ENCODE measurements at regions not wholly inside any gene's neighbourhood (a gene's known extent, or its start where the extent isn't known, plus 50 kb on each side); places are given as distances from the start of the nearest gene placed in this dataset.

DNA sequence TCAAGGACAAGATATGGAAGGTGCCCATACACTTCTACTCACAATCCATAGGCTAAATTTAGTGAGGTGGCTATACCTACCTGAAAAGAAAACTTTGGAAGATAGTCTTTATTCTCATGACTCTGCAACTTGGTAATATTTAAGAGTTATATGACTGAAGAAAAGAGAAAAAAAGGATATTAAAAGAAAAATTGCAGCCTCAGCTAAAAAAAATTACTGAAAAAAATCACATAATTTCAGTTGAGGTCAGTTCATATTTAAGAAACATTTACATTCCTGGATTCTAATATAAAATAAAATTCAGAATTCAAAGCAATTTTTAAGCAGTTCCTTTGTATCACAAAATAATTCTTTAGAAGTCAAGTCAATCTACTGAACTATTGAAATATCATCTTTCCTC is 166.5 kb downstream of the GABRG1 start:
- TF ChIP-seq, protein P1, sequence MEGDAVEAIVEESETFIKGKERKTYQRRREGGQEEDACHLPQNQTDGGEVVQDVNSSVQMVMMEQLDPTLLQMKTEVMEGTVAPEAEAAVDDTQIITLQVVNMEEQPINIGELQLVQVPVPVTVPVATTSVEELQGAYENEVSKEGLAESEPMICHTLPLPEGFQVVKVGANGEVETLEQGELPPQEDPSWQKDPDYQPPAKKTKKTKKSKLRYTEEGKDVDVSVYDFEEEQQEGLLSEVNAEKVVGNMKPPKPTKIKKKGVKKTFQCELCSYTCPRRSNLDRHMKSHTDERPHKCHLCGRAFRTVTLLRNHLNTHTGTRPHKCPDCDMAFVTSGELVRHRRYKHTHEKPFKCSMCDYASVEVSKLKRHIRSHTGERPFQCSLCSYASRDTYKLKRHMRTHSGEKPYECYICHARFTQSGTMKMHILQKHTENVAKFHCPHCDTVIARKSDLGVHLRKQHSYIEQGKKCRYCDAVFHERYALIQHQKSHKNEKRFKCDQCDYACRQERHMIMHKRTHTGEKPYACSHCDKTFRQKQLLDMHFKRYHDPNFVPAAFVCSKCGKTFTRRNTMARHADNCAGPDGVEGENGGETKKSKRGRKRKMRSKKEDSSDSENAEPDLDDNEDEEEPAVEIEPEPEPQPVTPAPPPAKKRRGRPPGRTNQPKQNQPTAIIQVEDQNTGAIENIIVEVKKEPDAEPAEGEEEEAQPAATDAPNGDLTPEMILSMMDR (IDR thresholded peaks at IDR 0.05; ENCODE audit: extremely low read depth in 1 of 2, insufficient read depth in 1 of 2, low read depth in 1 of 2, low read length in 2 of 2): no peak
- no peak for TF ChIP-seq EZH2 (IDR thresholded peaks at IDR 0.05; ENCODE audit: borderline replicate concordance, low read depth, low read length, severe bottlenecking)

All from endothelial cell of umbilical vein (primary cell).